Endothelial cell of umbilical vein (primary cell): ENCODE measurements at regions not wholly inside any gene's neighbourhood (a gene's known extent, or its start where the extent isn't known, plus 50 kb on each side); places are given as distances from the start of the nearest gene placed in this dataset.

ENCODE experiments used
- BruUV-seq: library from RNA; stranded (reverse); fragments of 400-500 nt; replicated peaks from 2 replicates; lab custom pipeline; 2021; lab: Mats Ljungman, UMichigan
- CTCF ChIA-PET: fragments of 300-600, 350-600 bp; sonication (Branson Sonifier 250); formaldehyde crosslinking; loops from one replicate; lab custom pipeline; 2021; ENCODE audit warnings: antibody characterized with exemption, inconsistent platforms; lab: Charles Lee
- POLR2A ChIA-PET: fragments of 300-600, 350-600 bp; sonication (Branson Sonifier 250); formaldehyde crosslinking; loops from one replicate; lab custom pipeline; 2021; ENCODE audit warnings: antibody characterized with exemption, inconsistent platforms; lab: Charles Lee
- DNase-seq: peaks from one replicate; pipeline ENCODE4 v3.0.0-alpha.2; 2011; ENCODE audit warnings: low read depth, low spot score
- FAIRE-seq: peaks from 2 replicates; lab custom pipeline; 2011; peaks lifted over from hg19 to GRCh38; lab: Jason Lieb, UNC
- H2AFZ ChIP-seq: 2 replicates; pipeline ENCODE4 v1.6.0; 2012; ENCODE audit warnings: low read depth, low read length, control low read depth, inconsistent platforms
- H3K27ac ChIP-seq: 2 replicates; pipeline ENCODE4 v1.5.1; 2011; ENCODE audit warnings: low read depth, mild to moderate bottlenecking, control low read depth, low read length, moderate library complexity; ENCODE audit not compliant: insufficient read depth
- H3K27me3 ChIP-seq, 2 experiments: 2 replicates each; pipeline versions ENCODE4 v1.6.0 to v1.6.1; 2011; ENCODE audit warnings: low read length in 2 of 2, mixed read lengths in 1 of 2; ENCODE audit not compliant: control insufficient read depth in 2 of 2, insufficient read depth in 2 of 2
- H3K36me3 ChIP-seq, 2 experiments: 2 replicates in 1 of 2; 3 replicates in 1 of 2; pipeline ENCODE4 v1.5.1; 2011; ENCODE audit warnings: low read length in 2 of 2, mild to moderate bottlenecking in 1 of 2, moderate library complexity in 1 of 2; ENCODE audit not compliant: control insufficient read depth in 2 of 2, insufficient read depth in 2 of 2; ENCODE audit errors: extremely low read depth in 1 of 2
- H3K4me1 ChIP-seq: 3 replicates; pipeline ENCODE4 v1.5.1; 2011; ENCODE audit warnings: mild to moderate bottlenecking, low read length; ENCODE audit not compliant: control insufficient read depth, insufficient read depth; ENCODE audit errors: extremely low read depth
- H3K4me2 ChIP-seq: 2 replicates; pipeline ENCODE4 v1.6.1; 2011; ENCODE audit warnings: low read length, control low read depth, mixed read lengths; ENCODE audit not compliant: insufficient read depth
- H3K4me3 ChIP-seq, 3 experiments: fragments of 200-600 bp in 1 of 3; sonication (generic), shearing (Covaris generic) in 1 of 3; replicated peaks in 1 of 3; 2 replicates each; pipeline ENCODE4 v1.5.1; 2011 to 2016; ENCODE audit warnings: control low read depth in 3 of 3, low read length in 3 of 3, mild to moderate bottlenecking in 2 of 3, inconsistent platforms in 1 of 3, low read depth in 1 of 3, moderate library complexity in 1 of 3; ENCODE audit not compliant: insufficient read depth in 1 of 3
- H3K79me2 ChIP-seq: 2 replicates; pipeline ENCODE4 v1.6.0; 2012; ENCODE audit warnings: low read length, inconsistent platforms; ENCODE audit not compliant: control insufficient read depth, insufficient read depth
- H3K9ac ChIP-seq: replicated peaks from 2 replicates; pipeline ENCODE3; 2011; ENCODE audit warnings: low read length, control low read depth; ENCODE audit not compliant: insufficient read depth; ENCODE audit errors: extremely low read depth
- H3K9me1 ChIP-seq: replicated peaks from 3 replicates; pipeline ENCODE4 v1.6.0; 2011; ENCODE audit warnings: mild to moderate bottlenecking, low read length; ENCODE audit not compliant: control insufficient read depth, insufficient read depth; ENCODE audit errors: extremely low read depth
- H3K9me3 ChIP-seq: replicated peaks from 2 replicates; pipeline ENCODE4 v1.5.1; 2012; ENCODE audit warnings: low read length, inconsistent platforms; ENCODE audit not compliant: control insufficient read depth, insufficient read depth
- H4K20me1 ChIP-seq: replicated peaks from 2 replicates; pipeline ENCODE3; 2011; ENCODE audit warnings: mild to moderate bottlenecking, low read length; ENCODE audit not compliant: control insufficient read depth, insufficient read depth; ENCODE audit errors: extremely low read depth
- CTCF ChIP-seq, 2 donors: IDR thresholded peaks; 1 replicate in 1 of 2; 2 replicates in 1 of 2; pipeline ENCODE4 v1.5.1; 2011; ENCODE audit warnings: low read length in 2 of 2, mild to moderate bottlenecking in 2 of 2, moderate library complexity in 2 of 2, control low read depth in 1 of 2, inconsistent platforms in 1 of 2, low read depth in 1 of 2; ENCODE audit not compliant: insufficient read depth in 1 of 2; ENCODE audit errors: extremely low read depth in 1 of 2
- EZH2 ChIP-seq: IDR thresholded peaks from 2 replicates; pipeline ENCODE4 v1.6.1; 2012; ENCODE audit warnings: borderline replicate concordance, low read depth, mild to moderate bottlenecking, moderate library complexity, low read length, inconsistent platforms; ENCODE audit not compliant: severe bottlenecking
- FOS ChIP-seq: IDR thresholded peaks from 2 replicates; pipeline ENCODE4 v1.6.1; 2011; ENCODE audit warnings: mild to moderate bottlenecking, low read length, moderate library complexity, borderline replicate concordance; ENCODE audit not compliant: insufficient read depth
- GATA2 ChIP-seq: IDR thresholded peaks from 2 replicates; pipeline ENCODE4 v1.7.0; 2011; ENCODE audit warnings: low read depth, mild to moderate bottlenecking, moderate library complexity, mixed read lengths, low read length; ENCODE audit not compliant: insufficient read length, insufficient read depth
- JUN ChIP-seq: IDR thresholded peaks from 2 replicates; pipeline ENCODE4 v1.6.1; 2011; ENCODE audit warnings: borderline replicate concordance, low read depth; ENCODE audit not compliant: insufficient read length, insufficient read depth
- MAX ChIP-seq: IDR thresholded peaks from 2 replicates; pipeline ENCODE4 v1.6.1; 2011; ENCODE audit not compliant: insufficient read depth, insufficient read length
- MYC ChIP-seq: IDR thresholded peaks from one replicate; pipeline ENCODE4 v1.6.1; 2011; ENCODE audit warnings: mild to moderate bottlenecking, low read depth, low read length
- POLR2A ChIP-seq: IDR thresholded peaks from 2 replicates; pipeline ENCODE4 v1.6.1; 2012; ENCODE audit warnings: low read depth, mild to moderate bottlenecking, control low read depth, low read length
- POLR2AphosphoS5 ChIP-seq: IDR thresholded peaks from 2 replicates; pipeline ENCODE4 v1.6.1; 2012; ENCODE audit warnings: low read depth, mild to moderate bottlenecking, control low read depth, low read length, moderate library complexity; ENCODE audit not compliant: insufficient read depth
- dilution Hi-C: fragments of 300-500 bp; cut with MboI; formaldehyde crosslinking; loops from one replicate; pipeline ENCODE4 v1.15.0; 2019; ENCODE audit warnings: low sequenced_read_pairs; ENCODE audit not compliant: extremely low pct_ligation_motif_present
- intact Hi-C: fragments of 100-400 bp; cut with micrococcal nuclease; formaldehyde crosslinking; loops from one replicate; pipeline ENCODE4 v1.10.0; 2022

DNA sequence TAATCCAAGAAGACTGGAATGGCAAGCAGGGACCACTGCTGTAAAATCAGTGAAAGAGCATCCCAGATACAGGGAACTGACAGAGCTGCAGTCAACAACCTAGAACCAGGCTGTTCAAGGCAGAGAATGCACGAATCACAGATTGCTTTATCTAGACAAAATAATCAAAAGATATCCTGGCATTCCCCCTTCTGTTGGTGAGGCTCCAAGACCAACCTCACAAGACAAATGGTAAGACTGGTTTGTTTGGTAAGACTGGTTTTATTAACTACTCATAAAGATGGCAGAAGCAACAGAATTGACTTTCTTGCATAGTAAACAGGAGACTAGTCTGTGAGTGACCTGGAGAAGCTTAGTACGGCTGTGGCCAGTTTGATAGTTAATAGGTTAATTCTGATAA lies 88.8 kb upstream of the AHI1 start:
- no peaks in the 10 kb centered on the region for H3K9me3 ChIP-seq
- H3K36me3 ChIP-seq = no peaks in the 10 kb centered on the region
- TF ChIP-seq JUN (no peak), POLR2A (no peak), EZH2 (no peak), CTCF (IDR thresholded peaks at IDR 0.05; ENCODE audit: extremely low read depth in 1 of 2, insufficient read depth in 1 of 2, low read depth in 1 of 2, low read length in 2 of 2) (no peak), MYC (no peak), FOS (no peak), GATA2 (no peak), POLR2AphosphoS5 (no peak), MAX (no peak)
- H4K20me1 ChIP-seq = no peaks in the 10 kb centered on the region
- no peak overlapping the region for H2AFZ ChIP-seq
- FAIRE-seq = no peak
- H3K4me1 ChIP-seq = no peaks in the 10 kb centered on the region
- dilution Hi-C loops (no loop called here), intact Hi-C loops (no loop called here)
- H3K79me2 ChIP-seq = no peaks in the 10 kb centered on the region
- H3K4me2 ChIP-seq = no peak overlapping the region
- H3K9ac ChIP-seq = no peak overlapping the region
- H3K27me3 ChIP-seq = no peaks in the 10 kb centered on the region
- H3K27ac ChIP-seq = no peak overlapping the region
- POLR2A ChIA-PET = no interaction called here
- no TSS peak for BruUV-seq
- no peak for DNase-seq
- H3K9me1 ChIP-seq = no peaks in the 10 kb centered on the region
- no peak overlapping the region for H3K4me3 ChIP-seq
- CTCF ChIA-PET = interaction anchor here (0.9 kb wide), 1 partner anchor 18 kb away, joined by 3 read pairs; no protein-coding TSS in a partner anchor
